ENCODE measurements at regions not wholly inside any gene's neighbourhood (a gene's known extent, or its start where the extent isn't known, plus 50 kb on each side); places are given as distances from the start of the nearest gene placed in this dataset.
A peak's percentile ranks its signal among the peaks of the same experiment; 100 is the strongest.

DNA sequence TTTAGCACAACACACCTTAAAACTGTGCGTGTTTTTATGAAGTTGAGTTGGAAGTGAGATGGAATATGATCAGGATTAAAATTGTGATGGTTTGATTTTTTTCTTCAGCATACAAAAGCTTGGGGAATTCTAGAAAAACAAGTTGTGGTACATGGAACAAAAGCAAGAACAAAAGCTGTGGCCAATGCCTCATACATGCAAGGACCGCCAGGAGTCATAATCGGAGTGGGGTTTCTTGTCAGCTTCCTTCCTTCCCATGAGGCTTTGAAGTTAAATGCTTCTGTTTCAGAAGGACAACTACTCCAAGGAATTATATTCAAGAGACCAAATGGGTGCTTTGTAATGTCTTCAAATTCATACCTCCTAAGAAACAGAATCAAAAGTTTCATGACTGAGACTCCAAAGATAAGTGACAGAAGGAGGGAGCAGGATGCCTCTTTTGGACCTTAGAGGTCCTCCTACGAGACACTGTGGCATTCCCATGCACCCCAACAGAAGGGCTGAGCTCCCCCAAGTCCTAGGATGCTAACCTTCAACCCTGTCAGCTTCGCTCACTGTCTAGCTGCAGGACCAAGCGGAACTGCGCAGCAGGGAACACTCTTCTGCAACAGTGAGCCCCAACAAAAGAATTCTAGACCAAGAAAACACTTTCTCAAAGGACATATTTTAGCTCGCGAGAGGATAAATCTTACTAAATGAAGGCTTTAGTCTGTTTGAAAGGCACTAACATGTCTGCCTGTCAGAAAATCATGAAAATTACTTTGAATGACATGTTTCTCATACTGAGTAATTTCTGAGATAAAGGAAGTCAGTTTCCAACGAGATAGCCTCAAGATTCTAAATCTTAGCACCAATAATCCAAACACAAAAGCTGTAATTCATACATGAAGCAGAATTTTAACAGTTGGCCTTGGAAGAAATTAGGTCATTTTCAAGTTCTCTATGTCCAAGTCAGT lies 108.5 kb upstream of the NHSL1 start:
- DNase-seq (ENCODE audit: low read depth in 2 of 2) = no peak

DNA sequence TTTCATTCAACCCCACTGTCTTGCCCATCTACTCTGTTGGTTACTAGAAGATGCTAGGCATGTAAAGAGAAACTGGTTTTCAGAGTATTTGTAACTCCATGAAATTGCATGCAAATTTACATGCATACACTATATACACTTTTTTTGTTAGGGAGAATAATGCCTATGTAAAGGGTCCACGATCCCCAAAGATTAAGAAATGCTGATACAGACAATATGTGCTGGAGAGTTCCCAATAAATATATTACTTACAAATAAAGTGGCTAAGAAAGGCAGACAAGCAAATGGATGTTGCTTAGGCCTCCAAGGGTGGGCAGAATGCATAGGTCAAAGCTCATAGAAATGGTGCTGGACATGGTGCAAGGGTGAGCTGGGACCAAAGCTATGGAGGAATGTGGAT lies 109.6 kb upstream of the NHSL1 start:
- DNase-seq (ENCODE audit: low read depth in 2 of 2) = no peak

DNA sequence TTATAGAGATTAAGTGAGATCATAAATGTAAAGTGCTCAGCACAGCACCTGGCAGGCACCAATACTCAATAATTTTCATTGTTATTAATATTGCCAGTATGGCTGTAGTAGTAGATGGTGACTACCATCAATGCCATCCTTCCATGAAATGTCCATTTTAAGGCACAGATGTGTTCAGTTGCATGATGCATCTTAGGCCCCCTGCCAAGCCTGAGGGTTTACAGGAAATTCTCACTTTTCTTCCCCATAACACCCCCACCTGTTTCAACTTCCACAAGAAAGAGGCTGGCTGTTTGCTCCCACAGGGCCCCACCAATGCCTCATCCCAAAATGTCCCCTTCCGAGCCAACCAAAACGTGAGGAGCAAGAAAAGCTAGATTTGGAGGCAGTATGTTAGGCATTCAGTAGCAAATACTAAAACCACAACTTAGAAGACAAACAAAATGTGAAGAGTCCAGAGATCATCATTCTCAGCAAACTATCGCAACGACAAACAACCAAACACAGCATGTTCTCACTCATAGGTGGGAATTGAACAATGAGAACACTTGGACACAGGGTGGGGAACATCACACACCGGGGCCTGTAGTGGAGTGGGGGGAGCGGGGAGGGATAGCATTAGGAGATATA lies 110.6 kb upstream of the NHSL1 start:
- DNase-seq (ENCODE audit: low read depth in 2 of 2) = no peak

DNA sequence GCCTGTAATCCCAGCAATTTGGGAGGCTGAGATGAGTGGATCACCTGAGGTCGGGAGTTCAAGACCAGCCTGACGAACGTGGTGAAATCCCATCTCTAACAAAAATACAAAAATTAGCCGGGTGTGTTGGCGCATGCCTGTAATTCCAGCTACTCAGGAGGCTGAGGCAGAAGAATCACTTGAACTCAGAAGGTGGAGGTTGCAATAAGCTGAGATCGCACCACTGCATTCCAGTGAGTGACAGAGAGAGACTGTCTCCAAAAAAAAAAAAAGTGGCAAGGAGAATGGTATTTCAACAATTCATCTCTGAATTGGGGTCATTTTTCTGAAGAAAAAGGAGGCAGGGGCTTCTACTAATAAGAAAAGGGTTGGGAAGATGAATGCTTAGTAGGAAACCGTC lies 111.5 kb upstream of the NHSL1 start:
- no peak for DNase-seq (ENCODE audit: low read depth in 2 of 2)

DNA sequence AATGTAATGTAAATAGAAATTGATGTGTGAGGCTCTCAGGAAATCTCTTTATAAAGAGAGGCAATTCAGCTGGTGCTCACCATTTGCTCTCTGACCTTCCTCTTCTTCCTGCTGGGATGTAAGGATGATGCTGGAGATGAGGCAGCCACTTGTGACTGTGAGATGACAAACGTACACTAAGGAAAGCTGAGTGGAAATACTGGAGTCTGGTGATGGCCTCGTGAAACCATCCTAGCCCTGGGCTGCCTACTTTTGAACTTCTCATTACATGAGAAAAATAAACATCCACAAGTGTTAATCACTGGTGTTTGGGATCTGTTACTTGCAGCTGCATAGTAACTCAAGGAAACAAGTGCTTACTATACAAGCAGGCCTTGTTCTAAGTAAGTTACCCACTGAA lies 114.9 kb upstream of the NHSL1 start:
- DNase-seq (ENCODE audit: low read depth in 2 of 2) = no peak

DNA sequence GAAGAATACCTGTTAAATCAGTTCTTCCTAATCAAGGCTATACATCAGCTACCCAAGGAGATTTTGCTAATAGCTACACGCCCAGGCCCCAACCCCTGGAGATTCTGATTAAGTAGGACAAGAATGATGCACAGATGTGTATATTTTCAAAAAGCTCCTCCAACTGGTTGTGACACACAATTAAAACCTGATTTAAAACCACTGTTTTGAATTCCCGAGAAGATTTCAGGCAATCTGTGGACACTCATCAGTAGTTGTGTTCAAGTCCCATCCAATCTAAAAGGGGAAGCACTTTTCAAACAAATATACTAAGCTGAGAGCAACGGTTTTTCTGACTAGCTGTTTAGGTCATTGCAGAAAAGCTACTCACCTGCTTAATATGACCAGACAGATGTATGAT lies 118.9 kb upstream of the NHSL1 start:
- no peak for DNase-seq (ENCODE audit: low read depth in 2 of 2)

DNA sequence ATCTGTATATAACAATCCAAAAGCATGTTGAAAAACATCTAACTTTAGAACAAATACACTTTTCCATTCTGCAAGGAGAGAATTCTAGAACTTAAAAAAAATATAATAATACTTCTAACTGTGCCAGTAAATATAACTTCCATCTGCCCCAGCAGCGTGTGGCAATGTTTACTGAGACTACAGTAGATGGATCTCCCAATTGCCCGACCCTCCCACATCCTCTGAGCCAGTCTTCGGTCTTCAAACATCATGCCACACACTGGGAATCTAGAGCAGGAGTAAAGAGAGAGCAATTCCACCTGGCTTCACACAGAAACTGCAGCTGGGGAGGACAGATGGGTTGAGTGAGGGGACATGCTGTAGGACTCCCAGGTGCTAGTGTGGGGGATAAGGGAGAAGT lies 121.3 kb upstream of the NHSL1 start:
- DNase-seq (ENCODE audit: low read depth in 2 of 2) = no peak

DNA sequence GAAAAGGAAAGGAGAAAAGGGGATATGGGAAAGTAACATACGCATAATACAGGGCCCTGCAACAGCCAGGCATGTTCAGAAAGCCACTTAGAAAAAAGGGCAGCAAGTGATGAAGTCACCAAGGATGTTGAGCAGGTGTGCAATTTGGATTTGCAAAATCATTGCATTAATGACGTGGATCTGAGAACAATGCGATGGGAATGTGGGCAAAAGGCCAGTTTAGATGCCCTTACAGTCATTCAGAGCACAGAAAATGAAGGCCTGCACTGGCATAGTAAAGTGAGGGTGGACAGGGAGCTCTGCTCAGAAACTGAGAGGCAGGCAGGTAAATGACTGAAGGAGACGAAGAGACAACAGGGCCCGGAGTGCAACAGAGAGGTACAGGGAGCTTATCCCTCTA lies 123.7 kb upstream of the NHSL1 start:
- no peak for DNase-seq (ENCODE audit: low read depth in 2 of 2)

DNA sequence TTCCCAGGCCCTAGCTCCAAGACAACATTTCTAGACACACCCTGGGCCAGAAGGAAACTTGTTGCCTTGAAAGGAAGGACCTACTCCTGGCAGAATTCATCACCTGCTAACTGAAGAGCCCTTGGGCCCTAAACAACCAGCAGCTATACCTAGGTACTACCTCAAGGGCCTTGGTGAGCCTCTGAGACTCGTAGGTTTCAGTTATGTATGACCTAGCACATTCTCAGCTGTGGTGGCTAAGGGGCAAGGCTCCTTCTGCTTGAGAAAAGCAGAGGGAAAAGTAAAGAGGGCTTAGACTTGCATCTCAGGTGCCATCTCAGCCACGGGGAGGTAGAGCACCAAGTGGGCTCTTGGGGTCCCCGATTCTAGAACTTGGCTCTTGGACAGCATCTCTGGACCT lies 132.3 kb upstream of the NHSL1 start:
- DNase-seq (ENCODE audit: low read depth in 2 of 2) = no peak

DNA sequence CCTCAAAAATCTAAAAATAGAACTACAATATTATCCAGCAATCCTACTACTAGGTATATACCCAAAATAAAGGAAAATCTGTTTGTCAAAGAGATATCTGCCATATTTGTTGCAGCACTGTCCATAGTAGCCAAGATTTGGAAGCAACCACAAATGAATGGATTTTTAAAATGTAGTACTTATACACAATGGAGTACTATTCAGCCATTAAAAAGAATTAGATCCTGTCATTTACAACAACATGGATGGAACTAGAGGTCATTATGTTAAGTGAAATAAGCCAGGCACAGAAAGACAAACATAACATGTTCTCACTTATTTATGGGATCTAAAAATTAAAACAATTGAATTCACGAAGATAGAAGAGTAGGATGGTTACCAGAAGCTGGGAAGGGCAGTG lies 135.7 kb upstream of the CCDC28A start:
- DNase-seq (ENCODE audit: low read depth in 2 of 2) = no peak

DNA sequence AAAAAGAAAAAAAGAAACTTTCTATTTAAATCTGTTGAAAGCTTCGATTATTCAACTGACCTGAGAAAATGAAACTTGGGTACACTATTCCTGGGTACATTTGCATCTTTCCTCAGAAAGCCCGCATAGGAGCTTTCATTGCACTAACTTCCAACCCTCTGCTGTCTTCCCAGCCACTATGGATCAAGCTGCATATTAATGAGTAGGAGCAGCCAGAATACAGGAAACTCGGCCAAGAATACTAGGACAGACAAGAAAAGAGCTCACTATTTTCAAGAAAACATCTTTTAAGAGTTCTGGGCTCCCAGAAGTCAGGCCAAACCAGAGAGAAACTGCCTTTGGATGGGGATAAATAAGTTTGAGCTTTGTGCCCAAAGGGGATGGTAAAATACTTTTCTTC lies 135.0 kb upstream of the CCDC28A start:
- no peak for DNase-seq (ENCODE audit: low read depth in 2 of 2)

DNA sequence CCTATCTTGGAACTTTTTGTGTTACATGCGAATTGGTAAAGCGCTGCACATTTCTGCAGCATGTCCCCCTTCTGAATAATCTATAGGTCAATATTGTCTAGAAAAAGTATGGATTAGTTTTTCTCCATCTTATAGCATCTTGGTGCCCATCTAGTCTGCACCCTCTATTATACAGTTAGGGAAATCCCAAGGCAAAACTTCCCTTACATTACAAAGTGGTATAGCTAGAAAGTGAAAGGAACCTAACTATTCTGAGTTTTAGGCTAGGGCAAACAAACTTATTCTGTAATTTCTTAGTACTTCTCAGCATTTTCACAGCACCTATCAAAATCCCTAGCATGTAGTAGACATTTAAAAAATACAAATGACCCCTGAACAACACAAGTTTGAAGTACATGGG lies 133.5 kb upstream of the CCDC28A start:
- no peak for DNase-seq (ENCODE audit: low read depth in 2 of 2)

DNA sequence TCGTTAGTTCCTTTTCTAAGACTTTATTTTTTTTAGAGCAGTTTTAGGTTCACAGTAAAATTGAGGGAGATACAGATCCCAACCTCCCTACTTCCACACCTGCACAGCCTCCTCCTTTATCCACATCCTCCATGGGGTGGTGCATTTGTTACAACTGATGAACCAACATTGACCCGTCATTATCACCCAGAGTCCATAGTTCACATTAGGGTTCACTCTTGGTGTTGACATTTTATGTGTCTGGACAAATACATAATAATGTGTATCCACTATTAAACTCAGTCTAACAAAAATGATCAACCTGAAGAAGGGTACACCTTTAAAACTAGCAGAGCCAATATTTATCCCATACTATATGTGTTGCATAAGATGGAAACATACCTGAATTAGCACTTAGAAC lies 130.4 kb upstream of the CCDC28A start:
- no peak for DNase-seq (ENCODE audit: low read depth in 2 of 2)

DNA sequence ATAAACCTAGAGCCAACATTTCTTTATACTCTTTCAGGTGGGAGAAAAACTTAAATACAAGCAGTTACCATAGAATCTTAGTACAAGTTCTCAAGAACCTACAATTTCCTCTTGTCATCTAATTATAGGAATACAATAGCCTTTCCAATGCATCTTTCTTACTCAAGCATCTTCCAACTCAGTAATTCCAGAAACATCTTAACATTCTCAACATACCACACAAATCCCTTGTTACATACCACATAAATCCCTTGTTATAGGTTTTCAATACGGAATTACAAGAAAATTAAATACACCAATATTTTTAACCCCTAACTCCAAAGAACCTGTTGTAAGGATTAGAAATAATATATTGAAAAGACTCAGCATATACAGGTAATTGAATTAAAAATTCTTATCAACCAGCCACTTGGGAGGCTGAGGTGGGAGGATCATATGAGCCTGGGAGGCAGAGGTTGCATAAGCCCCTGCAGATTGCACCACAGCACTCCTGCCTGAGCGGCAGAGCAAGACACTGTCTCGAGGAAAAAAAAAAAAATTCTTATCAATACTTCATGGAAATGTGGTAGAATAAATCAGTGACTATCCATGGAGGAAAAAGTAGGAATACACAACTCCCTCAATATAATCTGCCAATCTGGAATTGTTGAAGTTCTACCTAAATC lies 127.5 kb upstream of the CCDC28A start:
- DNase-seq (ENCODE audit: low read depth in 2 of 2) = no peak

DNA sequence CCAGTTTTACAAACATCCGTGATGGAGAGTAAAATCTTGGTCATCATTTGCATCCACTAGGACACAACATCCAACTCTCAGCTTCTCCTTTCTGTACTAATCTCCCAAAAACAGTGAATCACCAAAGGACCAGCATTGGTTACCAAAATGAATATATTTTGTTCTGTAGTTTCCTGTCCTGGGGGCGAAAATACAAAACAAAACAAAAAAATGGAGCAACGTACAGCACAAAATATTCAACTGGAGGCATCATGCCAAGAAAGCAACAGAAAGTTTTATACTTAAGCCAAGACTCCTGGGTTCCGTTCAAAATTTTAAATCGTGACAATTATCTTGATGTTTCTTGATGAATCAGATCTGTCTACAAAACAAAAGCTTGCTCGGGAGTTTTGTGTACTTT lies 126.6 kb upstream of the CCDC28A start:
- DNase-seq (ENCODE audit: low read depth in 2 of 2) = no peak

DNA sequence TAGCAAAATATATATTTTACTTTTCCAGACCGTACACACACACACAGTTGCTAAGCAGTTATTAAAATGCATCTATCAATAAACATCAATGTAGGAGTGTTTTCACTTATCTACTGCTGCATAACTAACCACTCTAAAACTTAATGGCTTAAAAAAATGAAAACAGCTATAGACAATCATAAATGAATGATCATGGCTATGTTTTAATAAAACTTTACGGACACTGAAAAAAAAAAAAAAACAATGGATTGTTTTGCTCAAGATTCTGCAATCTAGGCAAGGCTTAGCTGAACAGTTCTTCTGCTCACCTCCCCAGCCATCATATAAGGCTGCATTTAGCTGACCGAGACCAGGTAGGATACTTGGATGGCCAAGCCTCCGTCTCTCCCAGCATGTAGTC lies 125.4 kb upstream of the CCDC28A start:
- no peak for DNase-seq (ENCODE audit: low read depth in 2 of 2)

DNA sequence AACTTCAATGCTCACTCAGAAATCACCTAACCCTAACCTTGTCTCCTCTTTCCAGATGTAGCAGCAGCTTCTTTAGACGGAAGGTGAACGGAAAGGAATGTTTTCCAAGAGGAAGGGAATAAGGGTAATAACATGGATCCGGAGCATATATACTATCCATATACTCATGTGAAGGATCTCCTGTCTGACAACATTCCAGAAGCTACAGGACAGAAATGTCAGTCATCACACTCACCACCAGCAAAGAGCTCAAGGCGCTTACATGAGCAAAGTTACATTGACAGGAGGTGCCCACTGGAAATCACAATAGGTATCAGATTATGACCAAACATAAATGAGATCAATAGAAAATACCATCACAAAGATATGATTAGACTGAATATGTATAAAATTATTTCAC lies 122.1 kb upstream of the CCDC28A start:
- DNase-seq (ENCODE audit: low read depth in 2 of 2) = no peak

DNA sequence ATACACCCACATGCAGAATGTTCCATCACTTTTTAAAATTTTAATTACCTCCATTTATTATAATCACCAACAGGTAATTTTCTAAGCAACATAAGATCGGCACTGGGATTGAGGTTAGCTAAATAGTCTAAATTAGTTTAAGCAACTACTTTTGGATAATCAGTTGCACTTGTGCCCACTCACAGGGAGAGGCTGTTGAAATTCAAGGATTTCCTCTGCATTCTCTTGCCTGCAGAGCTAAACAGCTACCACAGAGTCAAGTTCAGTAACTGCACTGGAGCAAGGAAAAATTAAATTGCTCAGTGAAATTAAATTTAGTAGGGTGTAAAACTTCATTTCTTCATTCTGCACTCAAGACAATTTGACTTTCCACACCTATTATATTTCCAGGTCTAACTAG lies 120.7 kb upstream of the CCDC28A start:
- no peak for DNase-seq (ENCODE audit: low read depth in 2 of 2)

DNA sequence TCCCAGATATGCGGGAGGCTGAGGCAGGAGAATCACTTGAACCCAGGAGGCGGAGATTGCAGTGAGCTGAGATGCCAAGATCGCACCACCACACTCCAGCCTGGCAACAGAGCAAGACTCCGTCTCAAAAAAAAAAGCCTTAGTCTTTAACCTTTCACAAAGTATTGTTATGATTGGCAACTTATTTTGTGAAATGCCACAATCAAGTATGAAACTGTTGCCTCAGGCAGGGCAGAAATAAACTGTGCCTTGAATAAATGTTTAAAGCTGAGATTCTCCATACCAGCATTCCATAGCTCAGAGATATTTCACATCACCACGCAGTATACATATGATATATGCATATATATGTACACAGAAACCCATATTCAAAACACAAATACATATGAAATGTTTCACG lies 120.1 kb upstream of the CCDC28A start:
- DNase-seq (ENCODE audit: low read depth in 2 of 2) = no peak

DNA sequence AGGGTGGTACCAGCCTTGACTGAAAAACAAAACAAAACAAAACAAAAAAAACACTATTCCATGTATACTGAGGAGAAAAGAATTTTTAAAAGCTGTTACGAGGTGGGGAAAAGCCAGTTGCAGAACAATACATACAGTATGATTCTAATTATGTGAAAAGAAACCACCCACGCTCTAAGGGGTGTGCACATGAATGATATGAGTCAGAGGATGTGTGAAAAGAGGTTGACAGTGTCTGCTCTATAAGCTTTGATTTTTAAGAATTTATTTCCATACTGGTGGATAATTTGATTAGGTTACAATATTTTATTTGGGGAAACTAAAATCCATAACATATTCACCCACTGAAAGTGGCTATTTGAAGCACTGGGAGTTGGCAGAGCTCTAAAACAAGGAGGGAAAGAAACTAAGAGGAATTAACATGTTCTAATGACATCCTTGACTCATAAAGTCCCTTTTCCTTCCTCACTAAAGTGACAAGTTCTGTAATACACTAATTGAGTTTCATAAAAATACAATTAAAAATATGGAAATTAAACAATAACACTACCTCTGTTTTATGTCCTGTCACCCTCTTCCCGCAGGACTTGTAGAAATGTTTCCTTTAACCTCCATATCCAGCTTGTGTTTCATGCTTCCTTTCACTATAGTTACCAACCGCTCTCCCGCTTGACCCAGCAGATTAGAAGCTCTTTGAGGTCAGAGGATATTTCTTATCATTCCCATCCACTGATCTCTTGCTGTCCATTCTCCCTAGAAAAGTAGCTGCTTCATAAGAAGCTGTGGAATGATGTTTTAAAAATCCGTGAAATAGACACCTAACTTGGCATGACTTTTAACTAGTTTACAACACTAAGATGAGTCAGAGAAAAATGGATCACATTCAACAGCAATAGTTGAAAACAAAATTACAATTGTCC lies 118.6 kb upstream of the CCDC28A start:
- DNase-seq (ENCODE audit: low read depth in 2 of 2) = peak in 1 of 2 donors; percentile 4

DNA sequence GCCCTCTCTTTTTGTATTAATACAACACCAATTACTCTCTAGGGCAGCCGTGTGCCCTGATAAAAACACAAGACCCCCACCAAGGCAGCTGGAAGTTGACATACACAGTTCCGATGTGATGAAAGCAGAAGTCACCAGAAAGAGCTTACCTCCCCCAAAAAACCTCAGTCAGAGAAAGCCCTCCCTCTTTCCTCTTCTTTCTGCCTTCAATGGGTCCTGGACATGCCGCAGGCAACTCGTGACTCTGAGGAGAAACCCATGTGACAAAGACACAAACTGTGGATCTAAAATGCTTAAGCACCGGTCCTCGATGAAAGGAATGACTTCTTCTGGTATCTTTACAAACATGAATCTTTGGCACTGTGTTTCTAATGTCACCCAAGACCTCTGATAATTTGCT lies 117.7 kb upstream of the CCDC28A start:
- no peak for DNase-seq (ENCODE audit: low read depth in 2 of 2)
